SK-N-SH (cell line): ENCODE measurements at regions not wholly inside any gene's neighbourhood (a gene's known extent, or its start where the extent isn't known, plus 50 kb on each side); places are given as distances from the start of the nearest gene placed in this dataset.

Experiments used
- CTCF ChIA-PET: fragments of 300-600, 350-600 bp; formaldehyde crosslinking; extraction: SDS; loops from one replicate; lab custom pipeline; 2021; lab: Yijun Ruan, JAX
- POLR2A ChIA-PET: fragments of 350-600 bp; sonication (Branson Sonifier 250); formaldehyde crosslinking; extraction: SDS; loops from one replicate; lab custom pipeline; 2020; ENCODE audit warnings: antibody characterized with exemption, inconsistent platforms; lab: Yijun Ruan, JAX
- DNase-seq: peaks from one replicate; pipeline ENCODE4 v3.0.0; 2012
- H2AFZ ChIP-seq: fragments of 200-600 bp; sonication (generic); 2 replicates; pipeline ENCODE4 v1.8.1; 2016; ENCODE audit warnings: antibody characterized with exemption, mild to moderate bottlenecking, low read depth
- H3F3A ChIP-seq: fragments of 200-600 bp; sonication (generic); replicated peaks from 2 replicates; pipeline ENCODE3; 2016; ENCODE audit warnings: antibody characterized with exemption, mild to moderate bottlenecking; ENCODE audit not compliant: insufficient read depth
- H3K27ac ChIP-seq, 2 experiments: fragments of 200-500 bp in 1 of 2; fragments of 200-600 bp in 1 of 2; sonication (Bioruptor generic) in 1 of 2; sonication (generic), shearing (Covaris generic) in 1 of 2; 2 replicates each; pipeline versions ENCODE4 v1.5.1 to v1.6.1; 2014 to 2016; ENCODE audit warnings: low read depth in 2 of 2, inconsistent platforms in 1 of 2, low read length in 1 of 2, mild to moderate bottlenecking in 1 of 2, mixed read lengths in 1 of 2
- H3K27me3 ChIP-seq: fragments of 200-600 bp; sonication (generic), shearing (Covaris generic); 2 replicates; pipeline ENCODE4 v1.6.1; 2016; ENCODE audit warnings: mixed run types; ENCODE audit not compliant: insufficient read depth
- H3K36me3 ChIP-seq, 2 experiments: fragments of 200-500 bp in 1 of 2; fragments of 200-600 bp in 1 of 2; sonication (Bioruptor generic) in 1 of 2; sonication (generic) in 1 of 2; replicated peaks in 1 of 2; 2 replicates each; pipeline versions ENCODE3 to v1.5.1; 2014 to 2016; ENCODE audit warnings: low read length in 1 of 2, mild to moderate bottlenecking in 1 of 2; ENCODE audit not compliant: insufficient read depth in 2 of 2, control insufficient read depth in 1 of 2
- H3K4me1 ChIP-seq, 2 experiments: fragments of 200-500 bp in 1 of 2; fragments of 200-600 bp in 1 of 2; sonication (Bioruptor generic) in 1 of 2; sonication (generic), shearing (Covaris generic) in 1 of 2; 2 replicates each; pipeline versions ENCODE4 v1.5.1 to v1.6.1; 2014 to 2016; ENCODE audit warnings: low read depth in 1 of 2, low read length in 1 of 2, mixed run types in 1 of 2; ENCODE audit not compliant: insufficient read depth in 2 of 2, control insufficient read depth in 1 of 2
- H3K4me2 ChIP-seq: fragments of 200-600 bp; sonication (generic), shearing (Covaris generic); 2 replicates; pipeline ENCODE4 v1.6.1; 2017; ENCODE audit warnings: mixed run types
- H3K4me3 ChIP-seq, 2 experiments: fragments of 200-500 bp in 1 of 2; fragments of 200-600 bp in 1 of 2; sonication (Bioruptor generic) in 1 of 2; sonication (generic), shearing (Covaris generic) in 1 of 2; 2 replicates each; pipeline versions ENCODE4 v1.5.1 to v1.8.1; 2014 to 2016; ENCODE audit warnings: low read depth in 2 of 2, inconsistent platforms in 1 of 2, low read length in 1 of 2, mild to moderate bottlenecking in 1 of 2, mixed read lengths in 1 of 2, moderate library complexity in 1 of 2
- H3K79me2 ChIP-seq: fragments of 200-600 bp; sonication (generic); 2 replicates; pipeline ENCODE4 v1.8.1; 2017; ENCODE audit warnings: mild to moderate bottlenecking; ENCODE audit not compliant: insufficient read depth
- H3K9ac ChIP-seq: fragments of 200-600 bp; sonication (generic); 2 replicates; pipeline ENCODE4 v1.6.1; 2017; ENCODE audit warnings: mixed run types
- H3K9me2 ChIP-seq: fragments of 200-600 bp; sonication (generic); 2 replicates; pipeline ENCODE4 v1.6.1; 2017; ENCODE audit warnings: mixed run types
- H3K9me3 ChIP-seq: fragments of 200-600 bp; sonication (generic); 2 replicates; pipeline ENCODE4 v1.6.1; 2017; ENCODE audit warnings: mixed run types, mild to moderate bottlenecking, moderate library complexity
- H4K20me1 ChIP-seq: fragments of 200-600 bp; sonication (generic); 2 replicates; pipeline ENCODE4 v1.6.1; 2017; ENCODE audit warnings: mild to moderate bottlenecking, mixed run types; ENCODE audit not compliant: insufficient read depth
- FOSL2 ChIP-seq: IDR thresholded peaks from 2 replicates; pipeline ENCODE4 v1.4.0; 2012; ENCODE audit warnings: low read depth, mild to moderate bottlenecking, moderate library complexity, borderline replicate concordance
- FOXJ3 ChIP-seq: sonication (generic); formaldehyde crosslinking; IDR thresholded peaks from 2 replicates; pipeline ENCODE4 v1.5.1; 2020; ENCODE audit warnings: mild to moderate bottlenecking, missing genetic modification reagents
- MEF2A ChIP-seq: IDR thresholded peaks from 2 replicates; pipeline ENCODE4 v1.4.0; 2012; ENCODE audit warnings: low read depth, borderline replicate concordance
- NFIC ChIP-seq: IDR thresholded peaks from 2 replicates; pipeline ENCODE4 v1.4.0; 2012; ENCODE audit warnings: borderline replicate concordance
- NRF1 ChIP-seq: IDR thresholded peaks from 2 replicates; pipeline ENCODE4 v1.6.1; 2012; ENCODE audit warnings: low read depth, mild to moderate bottlenecking, low read length
- POLR2AphosphoS5 ChIP-seq: IDR thresholded peaks from 2 replicates; pipeline ENCODE4 v1.6.1; 2012; ENCODE audit warnings: low read depth, low read length
- RCOR1 ChIP-seq: fragments of 150-350 bp; IDR thresholded peaks from 2 replicates; pipeline ENCODE4 v1.6.1; 2017; ENCODE audit warnings: antibody characterized with exemption, low read length
- SIN3A ChIP-seq: IDR thresholded peaks from 2 replicates; pipeline ENCODE4 v1.6.1; 2012; ENCODE audit warnings: low read depth, mild to moderate bottlenecking, low read length, moderate library complexity, borderline replicate concordance
- TAF1 ChIP-seq: IDR thresholded peaks from 2 replicates; pipeline ENCODE4 v1.6.1; 2012; ENCODE audit warnings: low read depth, mild to moderate bottlenecking, low read length, moderate library complexity, borderline replicate concordance
- TCF12 ChIP-seq: IDR thresholded peaks from 2 replicates; pipeline ENCODE4 v1.4.0; 2012
- YY1 ChIP-seq: IDR thresholded peaks from 2 replicates; pipeline ENCODE4 v1.4.0; 2012; ENCODE audit warnings: low read depth, mild to moderate bottlenecking
- WGBS: methylation state at CpG from one replicate; pipeline ENCODE4 v1.1.6; 2017; ENCODE audit warnings: low lambda C conversion rate; 5-methylcytosine and 5-hydroxymethylcytosine counted together
- TF ChIP-seq, protein P1 (sequence below): IDR thresholded peaks from 2 replicates; pipeline ENCODE4; 2012
- TF ChIP-seq, protein P2 (sequence below): IDR thresholded peaks from 2 replicates; pipeline ENCODE4 v1.4.0; 2012; ENCODE audit warnings: low read depth
- TF ChIP-seq, protein P3 (sequence below): IDR thresholded peaks from 2 replicates; pipeline ENCODE4 v1.4.0; 2012; ENCODE audit warnings: low read depth, borderline replicate concordance
- TF ChIP-seq, protein P4 (sequence below): fragments of 150-350 bp; IDR thresholded peaks from 2 replicates; pipeline ENCODE4 v1.6.1; 2016; ENCODE audit warnings: mild to moderate bottlenecking, low read depth, low read length
- TF ChIP-seq, protein P5 (sequence below): IDR thresholded peaks from 2 replicates; pipeline ENCODE4 v1.6.1; 2012; ENCODE audit warnings: mild to moderate bottlenecking, low read depth, low read length, moderate library complexity

DNA sequence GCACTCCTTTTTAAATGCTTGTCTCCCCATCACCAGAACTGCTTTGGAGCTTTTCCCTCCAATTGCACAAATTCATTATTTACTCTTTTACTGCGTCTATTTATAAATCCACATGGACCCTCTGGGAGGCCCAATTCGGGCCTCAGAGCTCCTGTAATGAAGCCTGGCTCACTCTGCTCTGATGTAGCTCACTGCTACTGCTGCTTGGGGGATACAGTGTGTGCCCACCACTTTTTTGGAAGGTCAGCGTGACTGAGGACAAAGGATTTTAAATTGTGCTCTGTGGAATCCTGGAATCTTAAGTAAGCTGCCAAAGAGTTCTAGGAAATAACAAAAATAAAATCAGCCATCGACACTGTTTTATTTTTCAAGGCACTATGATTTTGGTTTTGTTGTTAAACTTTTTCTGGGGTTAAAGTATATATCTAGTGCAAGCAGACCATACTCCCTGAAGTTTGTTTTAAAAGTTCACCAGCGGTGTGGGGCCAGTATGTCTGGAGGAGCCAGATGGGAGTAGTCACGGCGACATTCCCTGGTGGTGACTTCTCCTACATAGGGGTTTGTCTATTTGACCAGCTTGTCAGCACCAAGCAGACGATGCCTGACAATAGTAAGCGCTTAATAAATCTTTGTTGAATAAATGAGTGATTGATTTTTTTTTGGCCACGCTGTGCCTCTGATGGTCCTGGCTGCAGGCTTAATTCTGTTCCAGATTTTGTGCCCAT is 142.8 kb downstream of the TMEM38B start:
- DNase-seq, result no peak
- H3K79me2 ChIP-seq, result no peaks in the 10 kb centered on the region
- no peak overlapping the region for H3K4me3 ChIP-seq
- H3F3A ChIP-seq, result no peaks in the 10 kb centered on the region
- TF ChIP-seq NFIC, result no peak
- TF ChIP-seq SIN3A, result no peak
- TF ChIP-seq TCF12, result no peak
- TF ChIP-seq YY1, result no peak
- TF ChIP-seq, protein P1, sequence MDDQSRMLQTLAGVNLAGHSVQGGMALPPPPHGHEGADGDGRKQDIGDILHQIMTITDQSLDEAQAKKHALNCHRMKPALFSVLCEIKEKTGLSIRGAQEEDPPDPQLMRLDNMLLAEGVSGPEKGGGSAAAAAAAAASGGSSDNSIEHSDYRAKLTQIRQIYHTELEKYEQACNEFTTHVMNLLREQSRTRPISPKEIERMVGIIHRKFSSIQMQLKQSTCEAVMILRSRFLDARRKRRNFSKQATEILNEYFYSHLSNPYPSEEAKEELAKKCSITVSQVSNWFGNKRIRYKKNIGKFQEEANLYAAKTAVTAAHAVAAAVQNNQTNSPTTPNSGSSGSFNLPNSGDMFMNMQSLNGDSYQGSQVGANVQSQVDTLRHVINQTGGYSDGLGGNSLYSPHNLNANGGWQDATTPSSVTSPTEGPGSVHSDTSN, result no peak
- no peak for TF ChIP-seq FOXJ3 (CRISPR knock-in tag)
- TF ChIP-seq NRF1, result no peak
- TF ChIP-seq, protein P2, sequence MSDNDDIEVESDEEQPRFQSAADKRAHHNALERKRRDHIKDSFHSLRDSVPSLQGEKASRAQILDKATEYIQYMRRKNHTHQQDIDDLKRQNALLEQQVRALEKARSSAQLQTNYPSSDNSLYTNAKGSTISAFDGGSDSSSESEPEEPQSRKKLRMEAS, result no peak
- TF ChIP-seq MEF2A, result no peak
- no peak for TF ChIP-seq FOSL2
- TF ChIP-seq, protein P3, sequence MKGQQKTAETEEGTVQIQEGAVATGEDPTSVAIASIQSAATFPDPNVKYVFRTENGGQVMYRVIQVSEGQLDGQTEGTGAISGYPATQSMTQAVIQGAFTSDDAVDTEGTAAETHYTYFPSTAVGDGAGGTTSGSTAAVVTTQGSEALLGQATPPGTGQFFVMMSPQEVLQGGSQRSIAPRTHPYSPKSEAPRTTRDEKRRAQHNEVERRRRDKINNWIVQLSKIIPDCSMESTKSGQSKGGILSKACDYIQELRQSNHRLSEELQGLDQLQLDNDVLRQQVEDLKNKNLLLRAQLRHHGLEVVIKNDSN, result no peak
- no peak for TF ChIP-seq RCOR1
- TF ChIP-seq, protein P4, sequence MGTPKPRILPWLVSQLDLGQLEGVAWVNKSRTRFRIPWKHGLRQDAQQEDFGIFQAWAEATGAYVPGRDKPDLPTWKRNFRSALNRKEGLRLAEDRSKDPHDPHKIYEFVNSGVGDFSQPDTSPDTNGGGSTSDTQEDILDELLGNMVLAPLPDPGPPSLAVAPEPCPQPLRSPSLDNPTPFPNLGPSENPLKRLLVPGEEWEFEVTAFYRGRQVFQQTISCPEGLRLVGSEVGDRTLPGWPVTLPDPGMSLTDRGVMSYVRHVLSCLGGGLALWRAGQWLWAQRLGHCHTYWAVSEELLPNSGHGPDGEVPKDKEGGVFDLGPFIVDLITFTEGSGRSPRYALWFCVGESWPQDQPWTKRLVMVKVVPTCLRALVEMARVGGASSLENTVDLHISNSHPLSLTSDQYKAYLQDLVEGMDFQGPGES, result no peak
- TF ChIP-seq, protein P5, sequence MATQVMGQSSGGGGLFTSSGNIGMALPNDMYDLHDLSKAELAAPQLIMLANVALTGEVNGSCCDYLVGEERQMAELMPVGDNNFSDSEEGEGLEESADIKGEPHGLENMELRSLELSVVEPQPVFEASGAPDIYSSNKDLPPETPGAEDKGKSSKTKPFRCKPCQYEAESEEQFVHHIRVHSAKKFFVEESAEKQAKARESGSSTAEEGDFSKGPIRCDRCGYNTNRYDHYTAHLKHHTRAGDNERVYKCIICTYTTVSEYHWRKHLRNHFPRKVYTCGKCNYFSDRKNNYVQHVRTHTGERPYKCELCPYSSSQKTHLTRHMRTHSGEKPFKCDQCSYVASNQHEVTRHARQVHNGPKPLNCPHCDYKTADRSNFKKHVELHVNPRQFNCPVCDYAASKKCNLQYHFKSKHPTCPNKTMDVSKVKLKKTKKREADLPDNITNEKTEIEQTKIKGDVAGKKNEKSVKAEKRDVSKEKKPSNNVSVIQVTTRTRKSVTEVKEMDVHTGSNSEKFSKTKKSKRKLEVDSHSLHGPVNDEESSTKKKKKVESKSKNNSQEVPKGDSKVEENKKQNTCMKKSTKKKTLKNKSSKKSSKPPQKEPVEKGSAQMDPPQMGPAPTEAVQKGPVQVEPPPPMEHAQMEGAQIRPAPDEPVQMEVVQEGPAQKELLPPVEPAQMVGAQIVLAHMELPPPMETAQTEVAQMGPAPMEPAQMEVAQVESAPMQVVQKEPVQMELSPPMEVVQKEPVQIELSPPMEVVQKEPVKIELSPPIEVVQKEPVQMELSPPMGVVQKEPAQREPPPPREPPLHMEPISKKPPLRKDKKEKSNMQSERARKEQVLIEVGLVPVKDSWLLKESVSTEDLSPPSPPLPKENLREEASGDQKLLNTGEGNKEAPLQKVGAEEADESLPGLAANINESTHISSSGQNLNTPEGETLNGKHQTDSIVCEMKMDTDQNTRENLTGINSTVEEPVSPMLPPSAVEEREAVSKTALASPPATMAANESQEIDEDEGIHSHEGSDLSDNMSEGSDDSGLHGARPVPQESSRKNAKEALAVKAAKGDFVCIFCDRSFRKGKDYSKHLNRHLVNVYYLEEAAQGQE, result no peak
- TF ChIP-seq TAF1, result no peak
- TF ChIP-seq POLR2AphosphoS5, result no peak
- no peak overlapping the region for H3K4me2 ChIP-seq
- ChIA-PET POLR2A (interaction anchor here (0.5 kb wide), 1 partner anchor 41 kb away, joined by 3 read pairs; no protein-coding TSS in a partner anchor), CTCF (interaction anchor here (1.2 to 3.5 kb wide), 2 partner anchors 45 to 1321 kb away, joined by 3 to 28 read pairs; no protein-coding TSS in a partner anchor)
- H3K36me3 ChIP-seq, result no peaks in the 10 kb centered on the region
- no peak overlapping the region for H3K27ac ChIP-seq
- H2AFZ ChIP-seq, result no peak overlapping the region
- no peaks in the 10 kb centered on the region for H3K9me3 ChIP-seq
- 48% methylated on average over 10 of the region's 10 CpGs for WGBS
- H3K9ac ChIP-seq, result no peak overlapping the region
- no peaks in the 10 kb centered on the region for H3K27me3 ChIP-seq
- H4K20me1 ChIP-seq, result no peaks in the 10 kb centered on the region
- peaks cover 0 to 4% of the 10 kb centered on the region in 2 experiments; a peak in 1 of 4 replicates for H3K4me1 ChIP-seq
- no peaks in the 10 kb centered on the region for H3K9me2 ChIP-seq
